NCI-H187 (cell line): ENCODE measurements at regions not wholly inside any gene's neighbourhood (a gene's known extent, or its start where the extent isn't known, plus 50 kb on each side); places are given as distances from the start of the nearest gene placed in this dataset.

Experiments used
- DNase-seq, 2 experiments: peaks; one replicate each; lab custom pipeline; 2025; lab: John Stamatoyannopoulos, UW

- DNase-seq = no peak
Observed at GRCh38 chr5:158553195-158553961, 546.3 kb downstream of the EBF1 start.

- no peak for DNase-seq
Observed at GRCh38 chr5:158552241-158552640, 547.5 kb downstream of the EBF1 start.

- no peak for DNase-seq
Observed at GRCh38 chr5:158549311-158549710, 550.4 kb downstream of the EBF1 start.

- no peak for DNase-seq
Observed at GRCh38 chr5:158546748-158547147, 553.0 kb downstream of the EBF1 start.

GRCh38 chr5:158545949-158546530, 553.7 kb downstream of the EBF1 start:
- DNase-seq = no peak

- no peak for DNase-seq
Observed at GRCh38 chr5:158544388-158545339, 555.1 kb downstream of the EBF1 start.

GRCh38 chr5:158543539-158544387, 556.0 kb downstream of the EBF1 start:
- no peak for DNase-seq

- DNase-seq = no peak
Observed at GRCh38 chr5:158541536-158542297, 558.0 kb downstream of the EBF1 start.

- no peak for DNase-seq
Observed at GRCh38 chr5:158538506-158539074, 561.1 kb downstream of the EBF1 start.

GRCh38 chr5:158537366-158537765, 562.4 kb downstream of the EBF1 start:
- DNase-seq = no peak

- no peak for DNase-seq
Observed at GRCh38 chr5:158534203-158534602, 565.5 kb downstream of the EBF1 start.

- DNase-seq = no peak
Observed at GRCh38 chr5:158532739-158533138, 567.0 kb downstream of the EBF1 start.

- no peak for DNase-seq
Observed at GRCh38 chr5:158531860-158532259, 567.9 kb downstream of the EBF1 start.

- no peak for DNase-seq
Observed at GRCh38 chr5:158530115-158530514, 569.6 kb downstream of the EBF1 start.

GRCh38 chr5:158529454-158529853, 570.3 kb downstream of the EBF1 start:
- DNase-seq = no peak

- DNase-seq = no peak
Observed at GRCh38 chr5:158525663-158526062, 574.1 kb downstream of the EBF1 start.

GRCh38 chr5:158524070-158524469, 575.6 kb downstream of the EBF1 start:
- no peak for DNase-seq

GRCh38 chr5:158522776-158523175, 576.9 kb downstream of the EBF1 start:
- no peak for DNase-seq

GRCh38 chr5:158521995-158522394, 577.7 kb downstream of the EBF1 start:
- no peak for DNase-seq

GRCh38 chr5:158519433-158520021, 580.2 kb downstream of the EBF1 start:
- DNase-seq = no peak
